GM12878 (cell line): ENCODE measurements at regions not wholly inside any gene's neighbourhood (a gene's known extent, or its start where the extent isn't known, plus 50 kb on each side); places are given as distances from the start of the nearest gene placed in this dataset.

ENCODE experiments used
- ATAC-seq: fragments of 200-7000 bp; cut with Tn5 transposase; 3 replicates; pipeline ENCODE4 v1.9.1; 2020; ENCODE audit warnings: mild to moderate bottlenecking, moderate library complexity
- BruUV-seq: library from RNA; stranded (reverse); fragments of 400-500 nt; replicated peaks from 2 replicates; lab custom pipeline; 2021; lab: Mats Ljungman, UMichigan
- CTCF ChIA-PET: fragments of 300-600 bp; sonication (Branson Sonifier 250); formaldehyde crosslinking; extraction: SDS; loops from one replicate; lab custom pipeline; 2021; ENCODE audit warnings: inconsistent platforms; lab: Yijun Ruan, JAX
- POLR2A ChIA-PET: fragments of 350-600 bp; formaldehyde crosslinking; extraction: SDS; loops from one replicate; lab custom pipeline; 2021; ENCODE audit warnings: inconsistent platforms; lab: Charles Lee
- RAD21 ChIA-PET: fragments of 300-600 bp; sonication (Branson Sonifier 250); formaldehyde crosslinking; loops from one replicate; lab custom pipeline; 2023; ENCODE audit warnings: antibody characterized with exemption; ENCODE audit not compliant: unreplicated experiment; lab: Charles Lee
- SMC1A ChIA-PET: fragments of 300-600 bp; sonication (Branson Sonifier 250); formaldehyde crosslinking; loops from one replicate; lab custom pipeline; 2023; ENCODE audit not compliant: unreplicated experiment, uncharacterized antibody; lab: Charles Lee
- DNase-seq: peaks from one replicate; pipeline ENCODE4 v3.0.0-alpha.2; 2011; ENCODE audit warnings: low read depth, low spot score
- FAIRE-seq: peaks from 3 replicates; lab custom pipeline; 2011; peaks lifted over from hg19 to GRCh38; lab: Jason Lieb, UNC
- H2AFZ ChIP-seq: 2 replicates; pipeline ENCODE4 v1.6.0; 2011; ENCODE audit warnings: low read depth, low read length, control low read depth; ENCODE audit not compliant: control insufficient read depth
- H3K27ac ChIP-seq: 2 replicates; pipeline ENCODE4 v1.5.1; 2011; ENCODE audit warnings: control low read depth; ENCODE audit not compliant: control insufficient read depth, insufficient read depth
- H3K27me3 ChIP-seq, 2 experiments: replicated peaks in 1 of 2; 2 replicates each; pipeline versions ENCODE4 v1.6.0 to v1.6.1; 2011; ENCODE audit warnings: low read length in 1 of 2; ENCODE audit not compliant: control insufficient read depth in 2 of 2, insufficient read depth in 2 of 2
- H3K36me3 ChIP-seq, 2 experiments: 2 replicates each; pipeline ENCODE4 v1.5.1; 2011; ENCODE audit warnings: low read length in 1 of 2; ENCODE audit not compliant: control insufficient read depth in 2 of 2, insufficient read depth in 2 of 2
- H3K4me1 ChIP-seq: 2 replicates; pipeline ENCODE4 v1.6.1; 2011; ENCODE audit warnings: mild to moderate bottlenecking, low read length, moderate library complexity, mixed read lengths; ENCODE audit not compliant: control insufficient read depth, insufficient read depth
- H3K4me2 ChIP-seq: 2 replicates; pipeline ENCODE4 v1.6.0; 2011; ENCODE audit warnings: control low read depth; ENCODE audit not compliant: control insufficient read depth, insufficient read depth
- H3K4me3 ChIP-seq: fragments of 200-600 bp; sonication (generic); 2 replicates; pipeline ENCODE4 v1.5.1; 2016
- H3K79me2 ChIP-seq: 2 replicates; pipeline ENCODE4 v1.6.0; 2011; ENCODE audit warnings: low read length; ENCODE audit not compliant: control insufficient read depth, insufficient read depth
- H3K9ac ChIP-seq: 2 replicates; pipeline ENCODE4 v1.8.0; 2011; ENCODE audit warnings: low read length, control low read depth, mixed read lengths; ENCODE audit not compliant: control insufficient read depth, insufficient read depth
- H3K9me3 ChIP-seq: replicated peaks from 3 replicates; pipeline ENCODE4 v1.5.1; 2011; ENCODE audit warnings: mild to moderate bottlenecking, low read length; ENCODE audit not compliant: control insufficient read depth, insufficient read depth
- H4K20me1 ChIP-seq: 2 replicates; pipeline ENCODE4 v1.6.0; 2011; ENCODE audit not compliant: control insufficient read depth, insufficient read depth
- ASH2L ChIP-seq: fragments of 300-600, 200-600 bp; sonication (generic); IDR thresholded peaks from 2 replicates; pipeline ENCODE4 v1.6.1; 2017; ENCODE audit warnings: low read depth, mild to moderate bottlenecking, borderline replicate concordance
- BHLHE40 ChIP-seq, 2 experiments: fragments of 450-650 bp in 1 of 2; IDR thresholded peaks; 2 replicates each; pipeline ENCODE4 v1.6.1; 2011 to 2017; ENCODE audit warnings: low read depth in 2 of 2, borderline replicate concordance in 1 of 2, improper control_type of control experiment in 1 of 2, low read length in 1 of 2, mild to moderate bottlenecking in 1 of 2
- CREB1 ChIP-seq: IDR thresholded peaks from 2 replicates; pipeline ENCODE4 v1.6.1; 2012; ENCODE audit warnings: low read depth, mild to moderate bottlenecking, inconsistent platforms
- FOXM1 ChIP-seq: IDR thresholded peaks from 2 replicates; pipeline ENCODE4 v1.6.1; 2012; ENCODE audit warnings: low read depth, mild to moderate bottlenecking, inconsistent platforms, low read length, moderate library complexity
- HDAC6 ChIP-seq: fragments of 200-600 bp; sonication (generic); IDR thresholded peaks from one replicate; pipeline ENCODE4 v1.8.0; 2017; ENCODE audit warnings: antibody characterized with exemption; ENCODE audit not compliant: unreplicated experiment
- IKZF2 ChIP-seq, 2 experiments: fragments of 450-650 bp; IDR thresholded peaks; 2 replicates each; pipeline ENCODE4 v1.6.1; 2017; ENCODE audit warnings: mild to moderate bottlenecking in 2 of 2, moderate library complexity in 2 of 2
- LARP7 ChIP-seq: fragments of 450-650 bp; IDR thresholded peaks from 2 replicates; pipeline ENCODE4 v1.6.1; 2017; ENCODE audit warnings: mild to moderate bottlenecking
- MTA2 ChIP-seq: fragments of 450-650 bp; IDR thresholded peaks from 2 replicates; pipeline ENCODE4 v1.6.1; 2016; ENCODE audit warnings: low read depth, mild to moderate bottlenecking, moderate library complexity
- NFXL1 ChIP-seq: fragments of 450-650 bp; IDR thresholded peaks from 2 replicates; pipeline ENCODE4 v1.6.1; 2017; ENCODE audit warnings: antibody characterized with exemption, mild to moderate bottlenecking, borderline replicate concordance
- NR2C2 ChIP-seq: IDR thresholded peaks from 2 replicates; pipeline ENCODE4 v1.6.1; 2011; ENCODE audit warnings: borderline replicate concordance, low read depth; ENCODE audit not compliant: control insufficient read depth, insufficient read length
- POLR2A ChIP-seq: IDR thresholded peaks from 2 replicates; pipeline ENCODE4 v1.6.1; 2011; ENCODE audit warnings: low read depth, mild to moderate bottlenecking, low read length
- RUNX3 ChIP-seq: IDR thresholded peaks from 2 replicates; pipeline ENCODE4 v1.6.1; 2012; ENCODE audit warnings: low read length, inconsistent platforms
- SMC3 ChIP-seq: IDR thresholded peaks from 2 replicates; pipeline ENCODE4 v1.6.1; 2011; ENCODE audit warnings: low read length, improper control_type of control experiment, borderline replicate concordance
- SP1 ChIP-seq: IDR thresholded peaks from one replicate; pipeline ENCODE4 v1.6.1; 2011; ENCODE audit warnings: low read depth, low read length
- STAT3 ChIP-seq: IDR thresholded peaks from 2 replicates; pipeline ENCODE4 v1.6.1; 2011; ENCODE audit warnings: low read depth, low read length, improper control_type of control experiment
- YBX1 ChIP-seq: fragments of 450-650 bp; IDR thresholded peaks from 2 replicates; pipeline ENCODE4 v1.6.1; 2016; ENCODE audit warnings: antibody characterized with exemption
- ZNF217 ChIP-seq: fragments of 450-650 bp; IDR thresholded peaks from 2 replicates; pipeline ENCODE4 v1.6.1; 2017; ENCODE audit warnings: antibody characterized with exemption, mild to moderate bottlenecking
- WGBS: methylation state at CpG from one replicate; pipeline ENCODE4 v1.1.6; 2016; ENCODE audit warnings: low lambda C conversion rate; ENCODE audit not compliant: insufficient replicate concordance, insufficient coverage; ENCODE audit errors: missing lambda C conversion rate; 5-methylcytosine and 5-hydroxymethylcytosine counted together
- in situ Hi-C: fragments of 300-500 bp; cut with MboI; formaldehyde crosslinking; loops from 9 replicates; pipeline ENCODE4 v1.14.3; 2018; ENCODE audit warnings: mixed read lengths
- intact Hi-C: fragments of 100-400 bp; cut with micrococcal nuclease; formaldehyde crosslinking; loops from one replicate; pipeline ENCODE4 v1.14.2; 2022; ENCODE audit not compliant: unreplicated experiment
- TF ChIP-seq, protein P1 (sequence below): fragments of 450-650 bp; IDR thresholded peaks from 2 replicates; pipeline ENCODE4 v1.6.1; 2017; ENCODE audit warnings: mild to moderate bottlenecking
- TF ChIP-seq, protein P2 (sequence below): IDR thresholded peaks from 2 replicates; pipeline ENCODE4 v1.6.1; 2011; ENCODE audit warnings: low read depth, low read length, improper control_type of control experiment, borderline replicate concordance
- TF ChIP-seq, protein P3 (sequence below): fragments of 450-650 bp; IDR thresholded peaks from 2 replicates; pipeline ENCODE4 v1.6.1; 2017; ENCODE audit warnings: antibody characterized with exemption, mild to moderate bottlenecking, moderate library complexity

DNA sequence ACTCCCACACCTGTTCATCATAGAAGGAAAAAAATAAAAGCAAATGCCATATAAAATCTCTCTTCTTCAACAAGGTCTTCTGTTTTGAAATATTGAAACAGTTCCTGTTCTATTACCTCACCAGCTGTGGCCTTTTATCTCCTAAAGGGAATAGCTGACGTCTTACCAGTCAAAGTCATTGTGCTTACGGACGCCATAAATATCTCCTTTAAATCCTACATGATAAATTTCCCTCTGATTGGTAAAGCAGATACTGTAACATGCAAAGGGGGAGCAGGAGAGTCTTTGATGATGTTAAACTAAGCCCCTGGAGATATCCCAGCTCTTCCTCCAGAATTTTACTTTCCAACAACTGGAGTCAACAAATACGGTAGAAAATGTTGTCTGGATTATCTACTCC is 168.4 kb downstream of the ZC3H11B start (continued):
- TF ChIP-seq BHLHE40 (IDR thresholded peaks at IDR 0.05; ENCODE audit: borderline replicate concordance in 1 of 2, low read depth in 2 of 2, low read length in 1 of 2) = no peak
- TF ChIP-seq SP1 = no peak
- no peak for TF ChIP-seq RUNX3
- no peak for TF ChIP-seq SMC3
- TF ChIP-seq POLR2A = no peak
- TF ChIP-seq, protein P1, sequence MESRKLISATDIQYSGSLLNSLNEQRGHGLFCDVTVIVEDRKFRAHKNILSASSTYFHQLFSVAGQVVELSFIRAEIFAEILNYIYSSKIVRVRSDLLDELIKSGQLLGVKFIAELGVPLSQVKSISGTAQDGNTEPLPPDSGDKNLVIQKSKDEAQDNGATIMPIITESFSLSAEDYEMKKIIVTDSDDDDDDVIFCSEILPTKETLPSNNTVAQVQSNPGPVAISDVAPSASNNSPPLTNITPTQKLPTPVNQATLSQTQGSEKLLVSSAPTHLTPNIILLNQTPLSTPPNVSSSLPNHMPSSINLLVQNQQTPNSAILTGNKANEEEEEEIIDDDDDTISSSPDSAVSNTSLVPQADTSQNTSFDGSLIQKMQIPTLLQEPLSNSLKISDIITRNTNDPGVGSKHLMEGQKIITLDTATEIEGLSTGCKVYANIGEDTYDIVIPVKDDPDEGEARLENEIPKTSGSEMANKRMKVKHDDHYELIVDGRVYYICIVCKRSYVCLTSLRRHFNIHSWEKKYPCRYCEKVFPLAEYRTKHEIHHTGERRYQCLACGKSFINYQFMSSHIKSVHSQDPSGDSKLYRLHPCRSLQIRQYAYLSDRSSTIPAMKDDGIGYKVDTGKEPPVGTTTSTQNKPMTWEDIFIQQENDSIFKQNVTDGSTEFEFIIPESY = no peak
- TF ChIP-seq LARP7 = no peak
- no peak for TF ChIP-seq CREB1
- TF ChIP-seq HDAC6 = no peak

DNA sequence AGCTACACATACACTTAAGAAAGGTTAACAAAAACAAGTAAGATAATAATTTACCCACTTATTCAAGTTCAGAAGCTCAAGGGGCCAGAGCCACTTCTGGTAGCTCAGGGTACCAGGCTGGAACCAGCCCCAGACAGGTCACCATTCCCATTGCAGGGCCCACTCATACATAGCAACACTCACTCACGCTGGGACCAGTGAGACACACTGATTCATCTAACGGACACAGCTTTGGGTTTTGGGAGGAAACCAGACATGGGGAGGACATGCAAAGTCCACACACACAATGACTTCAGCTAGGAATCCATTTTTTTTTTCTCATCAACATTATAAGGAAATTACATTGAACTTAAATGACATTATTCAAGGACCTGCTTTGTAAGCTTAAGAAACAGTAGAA is 169.1 kb downstream of the ZC3H11B start:
- WGBS = 23% methylated on average over 2 of the region's 2 CpGs
- RAD21 ChIA-PET = no interaction called here
- Histone ChIP-seq H3K4me3 (no peak overlapping the region), H3K36me3 (no peaks in the 10 kb centered on the region), H3K27me3 (no peaks in the 10 kb centered on the region), H3K9me3 (no peaks in the 10 kb centered on the region), H3K27ac (no peak overlapping the region), H3K9ac (no peak overlapping the region), H4K20me1 (no peaks in the 10 kb centered on the region), H3K4me2 (no peak overlapping the region), H3K4me1 (no peaks in the 10 kb centered on the region), H2AFZ (no peak overlapping the region), H3K79me2 (no peaks in the 10 kb centered on the region)
- DNase-seq = no peak
- in situ Hi-C loops (no loop called here), intact Hi-C loops (no loop called here)
- POLR2A ChIA-PET = no interaction called here
- CTCF ChIA-PET = interaction anchor here (0.7 kb wide), 1 partner anchor 511 kb away, joined by 3 read pairs; no protein-coding TSS in a partner anchor
- SMC1A ChIA-PET = interaction anchor here (0.6 to 1.3 kb wide), 5 partner anchors 9 to 101 kb away, joined by 3 to 6 read pairs (median 3); no protein-coding TSS in a partner anchor
- BruUV-seq = no TSS peak
- no peak for FAIRE-seq
- ATAC-seq = no peak
- TF ChIP-seq STAT3 (no peak), BHLHE40 (IDR thresholded peaks at IDR 0.05; ENCODE audit: borderline replicate concordance in 1 of 2, low read depth in 2 of 2, low read length in 1 of 2) (no peak), POLR2A (no peak), NR2C2 (no peak), NFXL1 (no peak), ASH2L (no peak), ZNF217 (no peak), IKZF2 (IDR thresholded peaks at IDR 0.05) (no peak), YBX1 (no peak), MTA2 (no peak), FOXM1 (no peak)
- TF ChIP-seq, protein P2, sequence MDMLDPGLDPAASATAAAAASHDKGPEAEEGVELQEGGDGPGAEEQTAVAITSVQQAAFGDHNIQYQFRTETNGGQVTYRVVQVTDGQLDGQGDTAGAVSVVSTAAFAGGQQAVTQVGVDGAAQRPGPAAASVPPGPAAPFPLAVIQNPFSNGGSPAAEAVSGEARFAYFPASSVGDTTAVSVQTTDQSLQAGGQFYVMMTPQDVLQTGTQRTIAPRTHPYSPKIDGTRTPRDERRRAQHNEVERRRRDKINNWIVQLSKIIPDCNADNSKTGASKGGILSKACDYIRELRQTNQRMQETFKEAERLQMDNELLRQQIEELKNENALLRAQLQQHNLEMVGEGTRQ = no peak
- TF ChIP-seq, protein P3, sequence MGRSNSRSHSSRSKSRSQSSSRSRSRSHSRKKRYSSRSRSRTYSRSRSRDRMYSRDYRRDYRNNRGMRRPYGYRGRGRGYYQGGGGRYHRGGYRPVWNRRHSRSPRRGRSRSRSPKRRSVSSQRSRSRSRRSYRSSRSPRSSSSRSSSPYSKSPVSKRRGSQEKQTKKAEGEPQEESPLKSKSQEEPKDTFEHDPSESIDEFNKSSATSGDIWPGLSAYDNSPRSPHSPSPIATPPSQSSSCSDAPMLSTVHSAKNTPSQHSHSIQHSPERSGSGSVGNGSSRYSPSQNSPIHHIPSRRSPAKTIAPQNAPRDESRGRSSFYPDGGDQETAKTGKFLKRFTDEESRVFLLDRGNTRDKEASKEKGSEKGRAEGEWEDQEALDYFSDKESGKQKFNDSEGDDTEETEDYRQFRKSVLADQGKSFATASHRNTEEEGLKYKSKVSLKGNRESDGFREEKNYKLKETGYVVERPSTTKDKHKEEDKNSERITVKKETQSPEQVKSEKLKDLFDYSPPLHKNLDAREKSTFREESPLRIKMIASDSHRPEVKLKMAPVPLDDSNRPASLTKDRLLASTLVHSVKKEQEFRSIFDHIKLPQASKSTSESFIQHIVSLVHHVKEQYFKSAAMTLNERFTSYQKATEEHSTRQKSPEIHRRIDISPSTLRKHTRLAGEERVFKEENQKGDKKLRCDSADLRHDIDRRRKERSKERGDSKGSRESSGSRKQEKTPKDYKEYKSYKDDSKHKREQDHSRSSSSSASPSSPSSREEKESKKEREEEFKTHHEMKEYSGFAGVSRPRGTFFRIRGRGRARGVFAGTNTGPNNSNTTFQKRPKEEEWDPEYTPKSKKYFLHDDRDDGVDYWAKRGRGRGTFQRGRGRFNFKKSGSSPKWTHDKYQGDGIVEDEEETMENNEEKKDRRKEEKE = no peak
